GM12891 (cell line): ENCODE measurements at regions not wholly inside any gene's neighbourhood (a gene's known extent, or its start where the extent isn't known, plus 50 kb on each side); places are given as distances from the start of the nearest gene placed in this dataset.

ENCODE experiments used
- DNase-seq: peaks from one replicate; pipeline ENCODE4 v3.0.0; 2011; ENCODE audit warnings: low spot score; ENCODE audit not compliant: insufficient read length
- FAIRE-seq: peaks from 2 replicates; lab custom pipeline; 2011; peaks lifted over from hg19 to GRCh38; lab: Jason Lieb, UNC
- PAX5 ChIP-seq: IDR thresholded peaks from 2 replicates; pipeline ENCODE4 v1.6.1; 2011; ENCODE audit warnings: low read length, moderate library complexity, mild to moderate bottlenecking; ENCODE audit not compliant: insufficient read depth, severe bottlenecking
- POLR2A ChIP-seq: IDR thresholded peaks from 2 replicates; pipeline ENCODE4 v1.6.1; 2011; ENCODE audit warnings: low read depth, low read length, control low read depth
- POLR2AphosphoS5 ChIP-seq: IDR thresholded peaks from 2 replicates; pipeline ENCODE4 v1.6.1; 2011; ENCODE audit warnings: low read depth, low read length, control low read depth
- POU2F2 ChIP-seq: IDR thresholded peaks from 2 replicates; pipeline ENCODE4 v1.6.1; 2011; ENCODE audit warnings: low read depth, mild to moderate bottlenecking, control low read depth, low read length, moderate library complexity
- SPI1 ChIP-seq: IDR thresholded peaks from 2 replicates; pipeline ENCODE4 v1.6.1; 2011; ENCODE audit warnings: low read depth, low read length, control low read depth
- TAF1 ChIP-seq: IDR thresholded peaks from 2 replicates; pipeline ENCODE4 v1.6.1; 2011; ENCODE audit warnings: low read depth, low read length, control low read depth

DNA sequence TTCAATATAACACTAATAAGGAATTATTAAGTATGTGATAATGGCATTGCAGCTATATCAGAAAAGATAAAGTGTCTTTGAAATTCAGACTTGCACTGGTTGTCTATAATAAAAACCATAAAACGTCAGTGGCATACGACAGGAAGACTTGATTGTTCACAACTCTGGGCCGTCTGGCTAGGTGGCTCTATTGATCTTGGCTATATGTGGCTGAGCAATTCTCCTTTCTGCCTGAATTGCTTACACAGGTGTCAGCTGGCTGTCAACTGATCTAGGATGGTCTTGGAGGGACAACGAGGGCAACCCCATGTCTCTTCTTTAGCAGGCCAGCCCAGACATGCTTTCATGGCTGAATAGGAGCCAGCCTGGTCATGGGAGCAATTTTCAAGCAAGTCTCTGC lies 359.1 kb downstream of the QKI start:
- DNase-seq, result no peak
- TF ChIP-seq POLR2AphosphoS5 (no peak), POLR2A (no peak), POU2F2 (no peak), PAX5 (no peak), TAF1 (no peak), SPI1 (no peak)
- FAIRE-seq, result no peak

DNA sequence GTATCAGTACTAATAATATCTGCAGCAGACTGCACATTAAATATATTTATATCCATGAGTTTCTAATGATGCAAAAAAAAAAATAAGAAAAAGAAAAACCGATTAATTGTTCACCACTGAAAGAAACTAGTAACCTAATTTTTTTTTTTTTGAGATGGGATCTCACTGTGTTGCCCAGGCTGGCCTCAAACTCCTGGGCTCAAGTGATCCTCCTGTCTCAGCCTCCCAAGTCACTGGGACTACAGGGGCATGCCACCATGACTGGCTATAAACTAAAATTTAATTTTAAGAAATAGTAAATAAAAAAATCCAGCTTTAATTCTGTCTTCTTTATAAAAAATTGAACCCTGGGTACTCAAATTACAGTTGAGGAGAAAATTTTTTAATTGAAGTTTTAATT lies 358.2 kb downstream of the QKI start:
- FAIRE-seq (no peak), DNase-seq (no peak)
- no peak for TF ChIP-seq TAF1
- TF ChIP-seq POLR2A, result no peak
- no peak for TF ChIP-seq SPI1
- no peak for TF ChIP-seq PAX5
- no peak for TF ChIP-seq POLR2AphosphoS5
- no peak for TF ChIP-seq POU2F2

- DNase-seq, result no peak
- FAIRE-seq, result no peak
- TF ChIP-seq TAF1 (no peak), POU2F2 (no peak), POLR2A (no peak), SPI1 (no peak), PAX5 (no peak), POLR2AphosphoS5 (no peak)
Measured at GRCh38 chr6:163771180-163771579, 356.7 kb downstream of the QKI start.

DNA sequence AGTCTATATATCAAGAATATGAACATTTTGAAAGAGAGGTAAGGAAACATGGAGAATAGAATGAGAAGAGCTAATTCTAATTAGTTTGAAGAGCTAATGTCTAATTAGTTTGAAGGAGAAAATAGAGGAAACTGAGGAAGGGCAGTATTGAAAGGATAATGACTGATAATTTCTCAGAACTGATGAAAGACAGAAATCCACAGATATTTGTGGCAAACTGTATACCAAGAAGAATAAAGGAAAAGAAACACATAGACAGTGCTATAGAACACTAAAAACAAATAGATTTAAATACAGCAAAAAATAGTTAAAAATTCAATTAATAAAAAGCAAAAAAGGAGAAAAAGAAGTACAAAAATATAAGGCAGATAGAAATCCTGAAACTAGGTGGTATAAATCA lies 354.4 kb downstream of the QKI start:
- FAIRE-seq, result no peak
- TF ChIP-seq POU2F2, result no peak
- TF ChIP-seq POLR2AphosphoS5, result no peak
- no peak for TF ChIP-seq SPI1
- no peak for TF ChIP-seq PAX5
- no peak for TF ChIP-seq TAF1
- no peak for TF ChIP-seq POLR2A
- no peak for DNase-seq

DNA sequence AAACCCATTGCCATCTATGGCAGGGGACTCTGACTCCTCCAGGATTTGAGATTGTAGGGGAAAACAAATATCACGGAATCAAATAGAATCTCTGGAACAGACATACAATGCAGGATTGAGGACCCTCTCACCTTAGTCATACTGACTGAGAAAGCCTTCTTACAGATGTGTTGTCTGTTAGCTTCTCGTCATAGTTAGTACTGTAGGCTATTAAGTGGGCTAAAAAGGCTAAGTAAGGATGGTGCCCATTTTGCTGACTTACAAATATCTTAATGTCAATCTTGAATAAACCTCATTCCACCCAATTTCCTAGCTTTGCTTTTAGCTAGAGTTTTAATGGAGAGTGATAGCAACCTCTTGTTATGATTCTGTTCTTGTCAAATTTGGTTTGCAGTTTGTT lies 352.4 kb downstream of the QKI start:
- FAIRE-seq (no peak), DNase-seq (no peak)
- no peak for TF ChIP-seq POLR2AphosphoS5
- no peak for TF ChIP-seq PAX5
- no peak for TF ChIP-seq TAF1
- TF ChIP-seq POU2F2, result no peak
- no peak for TF ChIP-seq POLR2A
- no peak for TF ChIP-seq SPI1

- DNase-seq, result no peak
Measured at GRCh38 chr6:163765335-163765734, 350.8 kb downstream of the QKI start.

DNA sequence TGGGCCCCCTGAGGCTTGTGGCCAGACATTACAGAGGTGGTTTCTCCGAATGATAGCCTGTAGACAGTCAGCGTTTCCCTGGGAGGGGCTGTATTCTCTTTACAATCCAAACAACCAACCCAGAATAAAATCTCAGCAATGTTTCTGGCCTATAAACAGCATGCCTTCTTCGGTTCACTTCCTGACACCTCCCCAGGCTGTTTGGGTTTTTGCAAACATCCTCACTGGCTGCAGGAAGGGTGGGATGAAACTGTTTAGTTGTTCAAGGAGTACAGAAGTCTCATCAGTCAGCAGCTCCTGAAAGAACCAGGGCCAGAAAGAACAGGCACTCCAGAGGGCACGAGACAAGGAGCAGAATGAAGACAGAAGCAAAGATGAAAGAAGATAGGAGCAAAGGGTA lies 350.0 kb downstream of the QKI start:
- TF ChIP-seq POLR2AphosphoS5 (no peak), PAX5 (no peak), TAF1 (no peak), POU2F2 (no peak), SPI1 (no peak), POLR2A (no peak)
- DNase-seq, result no peak
- FAIRE-seq, result no peak

More at GRCh38 chr6:163765335-163765734, 350.8 kb downstream of the QKI start:
- FAIRE-seq, result no peak
- TF ChIP-seq TAF1 (no peak), POLR2AphosphoS5 (no peak), SPI1 (no peak), PAX5 (no peak), POLR2A (no peak), POU2F2 (no peak)

GRCh38 chr6:163761481-163761880 lies 347.0 kb downstream of the QKI start:
- TF ChIP-seq POLR2AphosphoS5, result no peak
- TF ChIP-seq PAX5, result no peak
- no peak for TF ChIP-seq TAF1
- TF ChIP-seq POU2F2, result no peak
- TF ChIP-seq POLR2A, result no peak
- TF ChIP-seq SPI1, result no peak
- DNase-seq, result no peak
- FAIRE-seq, result no peak

- FAIRE-seq, result no peak
- DNase-seq, result no peak
- TF ChIP-seq POLR2A (no peak), PAX5 (no peak), SPI1 (no peak), POU2F2 (no peak), POLR2AphosphoS5 (no peak), TAF1 (no peak)
Measured at GRCh38 chr6:163760860-163761259, 346.3 kb downstream of the QKI start.

GRCh38 chr6:163759542-163759941 lies 345.0 kb downstream of the QKI start:
- DNase-seq (no peak), FAIRE-seq (no peak)
- TF ChIP-seq PAX5, result no peak
- TF ChIP-seq POLR2AphosphoS5, result no peak
- TF ChIP-seq TAF1, result no peak
- no peak for TF ChIP-seq SPI1
- TF ChIP-seq POLR2A, result no peak
- no peak for TF ChIP-seq POU2F2
